KMS-11 (cell line): ENCODE measurements at regions not wholly inside any gene's neighbourhood (a gene's known extent, or its start where the extent isn't known, plus 50 kb on each side); places are given as distances from the start of the nearest gene placed in this dataset.

Experiments
- H2AFZ ChIP-seq: fragments of 200-600 bp; sonication (generic); 2 replicates; pipeline ENCODE4 v1.6.1; 2016; ENCODE audit warnings: antibody characterized with exemption, mixed run types, low read depth
- H3K27ac ChIP-seq: fragments of 200-600 bp; sonication (generic); 2 replicates; pipeline ENCODE4 v1.6.1; 2016; ENCODE audit warnings: mild to moderate bottlenecking, mixed run types
- H3K27me3 ChIP-seq: fragments of 200-600 bp; sonication (generic); 2 replicates; pipeline ENCODE4 v1.6.1; 2017; ENCODE audit warnings: mild to moderate bottlenecking, low read depth, mixed run types, moderate library complexity; ENCODE audit not compliant: insufficient read depth
- H3K36me3 ChIP-seq: fragments of 200-600 bp; sonication (generic); 2 replicates; pipeline ENCODE4 v1.6.1; 2017; ENCODE audit warnings: mild to moderate bottlenecking, mixed run types; ENCODE audit not compliant: insufficient read depth
- H3K4me1 ChIP-seq: fragments of 200-600 bp; sonication (generic); 2 replicates; pipeline ENCODE4 v1.6.1; 2016; ENCODE audit warnings: mild to moderate bottlenecking, low read depth, mixed run types; ENCODE audit not compliant: poor library complexity, severe bottlenecking
- H3K4me2 ChIP-seq: fragments of 200-600 bp; sonication (generic); 2 replicates; pipeline ENCODE4 v1.7.0; 2016; ENCODE audit warnings: mild to moderate bottlenecking, mixed run types
- H3K4me3 ChIP-seq: fragments of 200-600 bp; sonication (generic); IDR thresholded peaks from 2 replicates; pipeline ENCODE4 v1.6.1; 2017; ENCODE audit warnings: low read depth, low read length, mixed read lengths; ENCODE audit not compliant: insufficient read depth
- H3K79me2 ChIP-seq: fragments of 200-600 bp; sonication (generic); 2 replicates; pipeline ENCODE4 v1.6.1; 2016; ENCODE audit warnings: low read depth, mixed run types; ENCODE audit not compliant: insufficient read depth
- H3K9ac ChIP-seq: fragments of 200-600 bp; sonication (generic); 2 replicates; pipeline ENCODE4 v1.6.1; 2016; ENCODE audit warnings: mild to moderate bottlenecking, mixed run types
- H4K20me1 ChIP-seq: fragments of 200-600 bp; sonication (generic); 2 replicates; pipeline ENCODE4 v1.6.1; 2016; ENCODE audit warnings: mild to moderate bottlenecking, mixed run types; ENCODE audit not compliant: insufficient read depth
- TF ChIP-seq, protein P1 (sequence below): fragments of 200-600 bp; sonication (generic); conservative IDR thresholded peaks from 2 replicates; pipeline ENCODE4 v1.6.1; 2017; ENCODE audit warnings: low read depth, mild to moderate bottlenecking, antibody characterized with exemption, low read length, moderate library complexity, mixed read lengths

DNA sequence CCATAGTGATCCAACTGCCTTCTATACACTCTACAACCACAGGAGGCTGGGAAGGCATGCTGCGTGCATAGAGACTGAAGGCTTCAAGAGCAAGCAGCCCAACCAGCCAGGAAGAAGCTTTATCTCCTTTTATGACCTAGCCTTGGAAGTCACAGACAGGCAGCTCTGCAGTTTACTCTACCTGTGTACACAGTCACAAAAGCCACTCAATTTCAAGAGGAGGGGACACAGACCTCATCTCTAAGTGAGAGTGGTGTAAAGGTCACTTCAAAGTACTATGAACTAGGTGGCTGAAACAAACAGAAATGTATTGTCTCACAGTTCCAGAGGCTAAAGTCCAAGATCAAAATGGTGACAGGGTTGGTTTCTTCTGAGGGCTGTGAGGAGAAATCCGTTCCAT lies 69.6 kb upstream of the GJB5 start:
- Histone ChIP-seq H3K27me3 (no peaks in the 10 kb centered on the region), H3K27ac (no peak overlapping the region), H4K20me1 (no peaks in the 10 kb centered on the region), H2AFZ (no peak overlapping the region), H3K4me2 (no peak overlapping the region), H3K79me2 (no peaks in the 10 kb centered on the region), H3K9ac (no peak overlapping the region), H3K4me3 (no peak overlapping the region), H3K36me3 (no peaks in the 10 kb centered on the region), H3K4me1 (no peaks in the 10 kb centered on the region)
- TF ChIP-seq, protein P1, sequence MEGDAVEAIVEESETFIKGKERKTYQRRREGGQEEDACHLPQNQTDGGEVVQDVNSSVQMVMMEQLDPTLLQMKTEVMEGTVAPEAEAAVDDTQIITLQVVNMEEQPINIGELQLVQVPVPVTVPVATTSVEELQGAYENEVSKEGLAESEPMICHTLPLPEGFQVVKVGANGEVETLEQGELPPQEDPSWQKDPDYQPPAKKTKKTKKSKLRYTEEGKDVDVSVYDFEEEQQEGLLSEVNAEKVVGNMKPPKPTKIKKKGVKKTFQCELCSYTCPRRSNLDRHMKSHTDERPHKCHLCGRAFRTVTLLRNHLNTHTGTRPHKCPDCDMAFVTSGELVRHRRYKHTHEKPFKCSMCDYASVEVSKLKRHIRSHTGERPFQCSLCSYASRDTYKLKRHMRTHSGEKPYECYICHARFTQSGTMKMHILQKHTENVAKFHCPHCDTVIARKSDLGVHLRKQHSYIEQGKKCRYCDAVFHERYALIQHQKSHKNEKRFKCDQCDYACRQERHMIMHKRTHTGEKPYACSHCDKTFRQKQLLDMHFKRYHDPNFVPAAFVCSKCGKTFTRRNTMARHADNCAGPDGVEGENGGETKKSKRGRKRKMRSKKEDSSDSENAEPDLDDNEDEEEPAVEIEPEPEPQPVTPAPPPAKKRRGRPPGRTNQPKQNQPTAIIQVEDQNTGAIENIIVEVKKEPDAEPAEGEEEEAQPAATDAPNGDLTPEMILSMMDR = no peak

DNA sequence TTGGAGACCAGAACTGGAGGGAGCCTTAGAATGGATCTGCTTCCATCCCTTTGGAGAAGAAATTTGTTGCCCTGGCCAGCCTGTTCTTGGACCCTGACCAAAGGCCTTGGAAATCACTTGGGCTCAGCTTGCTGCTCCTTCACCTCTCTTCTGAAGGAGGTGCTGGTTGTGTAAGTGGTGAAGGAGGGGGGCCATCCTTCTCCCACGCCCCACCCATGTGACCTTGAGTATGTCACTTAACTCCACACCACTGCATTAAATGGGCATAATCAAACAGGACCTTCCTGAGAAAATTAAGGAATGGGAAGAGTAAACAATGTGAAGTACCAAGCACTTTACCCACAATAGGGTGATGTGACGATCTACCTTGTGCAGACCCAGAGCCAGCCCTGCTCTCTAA lies 68.3 kb upstream of the GJB5 start:
- no peak overlapping the region for H3K27ac ChIP-seq
- H3K79me2 ChIP-seq = no peaks in the 10 kb centered on the region
- no peak overlapping the region for H3K4me2 ChIP-seq
- no peaks in the 10 kb centered on the region for H4K20me1 ChIP-seq
- H3K27me3 ChIP-seq = no peaks in the 10 kb centered on the region; the same call in 1 of the 2 replicates
- H2AFZ ChIP-seq = no peak overlapping the region
- TF ChIP-seq, protein P1 = no peak
- no peaks in the 10 kb centered on the region for H3K4me1 ChIP-seq
- H3K9ac ChIP-seq = no peak overlapping the region
- no peak overlapping the region for H3K4me3 ChIP-seq
- H3K36me3 ChIP-seq = no peaks in the 10 kb centered on the region

DNA sequence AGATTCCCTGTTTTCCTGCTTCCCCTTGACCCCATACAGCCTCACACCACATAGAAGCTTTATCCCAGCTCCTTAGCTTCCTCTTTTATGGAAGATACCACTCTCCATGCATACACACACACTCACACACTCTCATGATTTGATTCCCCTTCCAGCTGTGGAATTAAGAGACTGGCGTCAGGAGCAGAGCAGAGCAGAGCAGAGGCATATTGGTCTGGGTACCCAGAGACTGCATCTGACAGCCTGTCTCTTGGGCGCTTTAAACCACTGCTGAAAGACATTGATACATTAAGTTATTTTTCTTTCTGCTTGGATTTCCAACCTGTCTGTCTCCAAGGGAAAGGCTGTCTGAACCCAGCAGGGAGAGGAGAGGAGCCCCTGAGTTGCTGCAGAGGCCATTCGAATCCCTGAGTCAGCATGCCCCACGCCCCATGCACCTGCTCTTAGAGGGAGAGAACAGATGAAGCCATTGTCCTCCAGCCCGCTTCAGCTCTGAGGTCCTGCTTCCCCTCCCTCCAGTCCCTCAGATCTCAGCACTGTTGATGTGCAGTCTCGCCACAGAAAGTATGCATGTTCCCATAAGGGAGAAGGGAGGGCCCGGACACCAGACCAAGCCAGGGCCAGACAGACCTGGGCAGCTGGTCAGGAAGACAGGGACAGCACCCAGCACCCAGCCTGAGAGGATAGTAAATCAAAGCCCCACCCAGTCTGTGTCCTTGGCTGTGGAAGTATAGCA lies 66.7 kb upstream of the GJB5 start:
- no peak overlapping the region for H2AFZ ChIP-seq
- no peaks in the 10 kb centered on the region for H4K20me1 ChIP-seq
- no peaks in the 10 kb centered on the region for H3K36me3 ChIP-seq
- no peaks in the 10 kb centered on the region; the same call in 1 of the 2 replicates for H3K27me3 ChIP-seq
- no peak overlapping the region for H3K27ac ChIP-seq
- TF ChIP-seq, protein P1 = no peak
- no peak overlapping the region for H3K9ac ChIP-seq
- H3K79me2 ChIP-seq = no peaks in the 10 kb centered on the region
- no peaks in the 10 kb centered on the region for H3K4me1 ChIP-seq
- H3K4me2 ChIP-seq = no peak overlapping the region
- no peak overlapping the region for H3K4me3 ChIP-seq

DNA sequence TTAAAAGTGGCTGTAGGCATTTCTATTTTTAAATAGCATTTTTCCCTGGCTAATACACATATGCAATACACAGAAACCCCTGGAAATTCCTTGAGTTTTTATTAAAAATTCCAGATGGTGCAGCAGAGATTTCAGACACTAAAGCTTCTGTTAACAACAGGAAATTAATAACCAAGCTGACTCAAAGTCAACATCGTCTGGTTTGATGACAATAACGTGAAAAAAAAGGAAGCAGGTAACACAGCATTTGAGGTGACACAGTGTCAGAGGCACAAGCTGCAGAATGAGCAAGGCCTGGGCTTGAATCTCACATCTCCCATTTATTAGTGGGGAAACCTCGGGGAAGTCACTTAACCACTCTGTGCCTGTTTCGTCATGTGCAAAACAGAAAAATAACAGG lies 64.6 kb upstream of the GJB5 start:
- H3K79me2 ChIP-seq = no peaks in the 10 kb centered on the region
- TF ChIP-seq, protein P1 = no peak
- no peaks in the 10 kb centered on the region for H4K20me1 ChIP-seq
- no peak overlapping the region for H3K27ac ChIP-seq
- no peak overlapping the region for H2AFZ ChIP-seq
- no peak overlapping the region for H3K9ac ChIP-seq
- H3K36me3 ChIP-seq = no peaks in the 10 kb centered on the region
- H3K4me2 ChIP-seq = no peak overlapping the region
- H3K27me3 ChIP-seq = no peaks in the 10 kb centered on the region; the same call in 1 of the 2 replicates
- H3K4me3 ChIP-seq = no peak overlapping the region
- no peaks in the 10 kb centered on the region for H3K4me1 ChIP-seq
